CD4-positive, alpha-beta T cell treated with Interleukin-12 subunit alpha and Interleukin-12 subunit beta, for 1 hour (primary cell): ENCODE measurements at regions not wholly inside any gene's neighbourhood (a gene's known extent, or its start where the extent isn't known, plus 50 kb on each side); places are given as distances from the start of the nearest gene placed in this dataset.
"Not testable (repeated sequence)": the region's sequence is repeated elsewhere in the genome, so short reads cannot be mapped to it uniquely, and the experiment has no call there.

Source experiments
- DNase-seq: peaks from one replicate; pipeline ENCODE4 v3.0.0-alpha.2; 2020

DNA sequence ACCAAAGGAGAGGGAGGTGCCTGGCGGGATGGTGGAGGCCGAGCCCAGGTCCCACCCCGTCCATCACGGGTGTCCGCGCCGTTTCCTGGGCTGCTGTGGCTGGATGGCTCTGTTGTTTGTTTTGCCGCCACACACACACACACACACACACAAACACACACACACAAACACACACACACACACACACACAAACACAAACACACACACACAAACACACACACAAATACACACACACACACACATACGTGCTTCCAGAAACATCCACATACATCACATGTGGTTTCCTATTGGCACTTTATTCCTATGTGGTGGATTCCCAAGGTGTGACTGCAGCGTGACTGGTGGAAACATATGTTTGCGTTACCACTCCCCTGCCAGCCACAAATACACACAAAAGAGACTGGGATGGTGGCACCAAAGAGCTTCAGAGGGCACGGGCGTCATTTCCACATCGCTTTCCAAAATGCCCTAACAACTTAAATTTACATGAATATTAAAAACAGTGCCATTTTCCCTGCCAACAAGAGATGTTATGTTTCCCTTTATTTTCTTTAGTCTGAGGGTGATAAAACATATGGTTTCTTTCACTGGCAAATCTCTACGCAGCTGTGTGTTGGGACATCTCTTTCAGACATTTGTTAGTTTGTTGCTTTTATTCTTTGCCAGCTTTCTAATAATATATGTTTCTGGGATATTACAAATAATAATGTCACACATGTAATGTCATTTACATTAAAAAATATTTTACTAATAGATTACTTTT is 356.8 kb downstream of the BRD1 start:
- DNase-seq, result no peak

DNA sequence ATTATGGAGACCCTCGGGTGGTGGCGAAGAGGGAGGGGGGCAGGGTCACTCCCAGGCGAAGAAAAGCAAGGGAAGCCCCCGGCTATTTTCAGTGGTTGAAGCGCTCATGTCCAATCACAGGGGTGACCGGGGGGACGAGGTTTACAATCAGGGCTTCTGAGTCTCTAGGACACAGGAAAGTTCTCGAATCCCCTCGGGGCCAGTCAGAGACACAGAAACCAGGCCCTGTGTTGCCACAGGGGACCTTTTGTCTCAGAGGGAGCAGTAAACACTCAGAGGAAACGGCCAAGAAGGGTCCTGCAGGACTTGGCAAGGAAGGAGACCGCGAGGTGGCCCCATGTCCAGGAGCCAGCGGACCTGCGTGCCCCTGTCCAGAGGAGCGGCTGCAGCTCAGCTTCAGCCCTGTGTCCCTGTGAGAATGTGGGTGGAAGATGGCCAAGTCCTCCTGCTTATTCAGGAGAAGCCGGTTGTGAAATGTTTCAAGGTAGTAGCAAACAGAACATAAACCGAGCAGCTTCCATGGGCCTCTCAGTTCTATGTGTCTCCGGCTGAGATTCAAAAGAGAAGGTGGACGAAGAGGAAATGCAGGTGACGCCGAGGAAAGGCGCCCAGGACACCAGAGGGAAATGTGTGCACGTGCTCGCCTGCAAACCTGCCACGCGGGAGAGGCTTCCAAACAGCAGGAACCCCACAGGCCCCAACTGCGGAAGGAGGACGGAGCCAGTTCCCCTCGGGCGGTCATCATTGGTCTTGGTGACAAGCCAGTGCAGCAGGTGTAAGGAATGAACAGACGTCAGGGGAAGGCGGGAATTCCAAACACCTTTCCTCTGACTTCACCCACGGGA is 357.6 kb downstream of the BRD1 start:
- no peak for DNase-seq

DNA sequence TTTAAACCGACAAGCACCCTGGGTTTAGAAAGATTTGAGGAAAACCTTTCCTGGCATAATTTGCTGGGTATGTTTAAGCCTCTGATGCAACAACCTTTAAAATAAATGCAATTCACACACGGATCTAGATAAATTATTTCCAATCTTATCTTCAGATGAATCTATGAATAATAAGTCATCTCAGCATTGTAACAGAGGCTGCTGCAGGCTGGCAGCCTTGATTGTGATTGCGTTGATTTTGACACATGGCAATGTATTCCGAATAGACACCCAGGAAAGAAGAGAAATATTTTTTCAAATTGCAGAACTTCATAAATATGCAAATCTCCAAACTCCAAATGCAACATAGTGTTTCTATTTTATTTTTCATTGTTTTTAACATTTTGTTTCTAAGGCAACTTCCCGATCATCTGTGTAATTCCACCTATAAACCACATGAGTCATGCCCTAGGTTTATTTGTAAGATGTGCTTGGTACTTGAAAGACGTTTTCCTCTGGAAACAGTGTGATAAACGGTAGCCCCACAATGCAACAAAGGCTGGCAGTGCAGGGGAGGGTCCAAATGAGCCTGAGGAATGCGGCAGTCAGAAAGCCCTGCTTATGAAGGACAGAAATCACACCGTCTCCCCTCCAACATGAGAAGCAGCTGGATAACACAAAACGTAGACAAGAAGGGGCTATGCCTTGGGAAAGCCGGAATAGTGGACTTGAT is 359.0 kb downstream of the BRD1 start:
- DNase-seq, result no peak

DNA sequence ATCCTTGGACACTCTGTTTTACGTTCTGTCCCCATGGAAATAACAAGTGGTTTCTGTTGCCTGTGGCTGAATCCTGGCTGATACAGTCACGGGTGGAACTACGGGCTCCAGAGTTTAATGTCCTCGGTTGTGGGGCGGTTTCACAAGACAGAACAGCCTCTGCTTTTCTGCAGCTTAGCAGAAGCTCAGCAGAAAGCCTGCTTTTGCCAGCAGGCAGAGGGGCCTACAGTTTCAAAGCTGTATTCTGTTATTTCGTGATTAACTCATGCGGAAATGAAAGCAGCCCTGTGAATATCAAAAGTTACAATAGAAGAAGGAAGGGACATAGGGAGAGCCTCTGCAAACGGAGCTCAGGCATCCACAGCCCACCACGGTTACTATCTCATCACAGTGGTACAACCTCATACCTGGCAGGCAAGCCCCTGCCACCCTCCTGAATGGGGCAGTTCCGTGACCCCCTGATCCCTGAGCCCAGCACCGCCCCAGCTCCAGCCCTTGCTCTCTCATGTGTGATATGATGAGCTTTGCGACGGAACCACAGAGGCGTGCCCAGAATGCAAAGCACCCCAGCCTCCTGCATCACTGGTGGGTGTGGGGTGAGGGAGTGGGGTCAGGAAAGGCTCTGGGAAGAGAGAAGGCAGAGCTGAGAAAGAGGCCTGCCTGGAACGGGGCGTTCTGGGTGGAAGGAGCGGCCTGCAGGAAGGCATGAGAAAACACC is 360.6 kb downstream of the BRD1 start:
- DNase-seq, result no peak

- DNase-seq, result no peak
Observed at GRCh38 chr22:49464037-49464436, 363.6 kb downstream of the BRD1 start.

DNA sequence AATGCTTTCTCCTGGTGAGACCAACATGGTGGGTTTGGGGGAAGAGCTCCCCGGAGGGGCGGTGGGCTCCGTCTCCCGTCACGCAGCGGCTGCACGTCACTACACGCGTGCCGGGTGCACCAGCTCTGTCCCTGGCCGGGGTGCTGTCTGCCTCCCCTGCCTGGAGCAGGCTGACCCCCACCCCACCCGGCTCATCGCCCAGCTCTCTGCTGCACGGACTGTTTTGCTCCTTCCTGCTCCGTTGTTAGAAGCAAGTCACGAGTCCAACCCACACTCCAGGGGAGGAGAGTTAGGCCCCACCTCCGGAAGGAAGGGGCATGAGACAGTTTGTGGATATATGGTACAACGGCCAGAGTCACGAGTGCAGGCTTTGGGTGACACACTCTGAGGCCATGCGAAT is 364.9 kb downstream of the BRD1 start:
- DNase-seq, result no peak

GRCh38 chr22:49462291-49462690 is 365.4 kb downstream of the BRD1 start:
- no peak for DNase-seq

GRCh38 chr22:49461674-49462073 is 366.0 kb downstream of the BRD1 start:
- no peak for DNase-seq

- DNase-seq, result no peak
Observed at GRCh38 chr22:49460592-49461281, 366.9 kb downstream of the BRD1 start.

- DNase-seq, result no peak
Observed at GRCh38 chr22:49460091-49460490, 367.6 kb downstream of the BRD1 start.

DNA sequence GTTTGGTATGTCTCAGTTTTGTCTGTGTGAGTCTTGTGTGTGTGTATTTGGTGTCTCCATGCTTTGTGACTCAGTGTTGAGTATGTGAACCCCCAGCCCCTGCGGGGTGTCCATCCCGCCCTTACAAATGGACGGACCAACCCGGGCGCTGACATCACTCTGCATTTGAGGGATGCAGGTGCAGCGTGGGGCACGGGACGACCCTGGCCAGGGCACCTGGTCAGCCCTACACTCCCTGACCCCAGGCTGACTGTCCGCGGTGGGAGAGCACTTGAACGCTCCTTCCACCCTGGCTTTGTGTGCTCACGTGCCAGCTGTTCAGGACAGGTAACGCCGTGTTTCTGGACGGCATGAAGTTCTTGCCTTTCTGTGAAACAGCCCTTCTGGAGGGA is 369.0 kb downstream of the BRD1 start:
- no peak for DNase-seq

GRCh38 chr22:49457946-49458707 is 369.5 kb downstream of the BRD1 start:
- no peak for DNase-seq

DNA sequence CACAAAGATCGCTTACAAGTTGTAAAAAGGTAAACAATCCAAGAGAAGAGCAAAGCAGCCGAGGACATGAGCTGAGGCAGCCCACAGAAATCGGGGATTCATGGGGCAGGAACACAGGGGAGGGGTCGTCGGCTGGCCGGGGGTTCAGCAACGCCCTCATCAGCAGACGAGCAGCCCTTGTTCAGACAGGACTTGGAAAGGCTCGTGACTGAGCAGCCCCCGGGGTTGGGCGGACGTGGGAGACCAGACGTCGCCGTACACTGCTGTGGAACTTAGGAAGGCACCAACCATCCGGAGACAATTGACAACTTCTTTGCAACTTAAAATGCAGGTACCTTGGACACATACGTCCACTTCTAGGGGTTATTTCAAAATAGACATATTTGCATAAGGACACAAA is 370.5 kb downstream of the BRD1 start:
- no peak for DNase-seq

DNA sequence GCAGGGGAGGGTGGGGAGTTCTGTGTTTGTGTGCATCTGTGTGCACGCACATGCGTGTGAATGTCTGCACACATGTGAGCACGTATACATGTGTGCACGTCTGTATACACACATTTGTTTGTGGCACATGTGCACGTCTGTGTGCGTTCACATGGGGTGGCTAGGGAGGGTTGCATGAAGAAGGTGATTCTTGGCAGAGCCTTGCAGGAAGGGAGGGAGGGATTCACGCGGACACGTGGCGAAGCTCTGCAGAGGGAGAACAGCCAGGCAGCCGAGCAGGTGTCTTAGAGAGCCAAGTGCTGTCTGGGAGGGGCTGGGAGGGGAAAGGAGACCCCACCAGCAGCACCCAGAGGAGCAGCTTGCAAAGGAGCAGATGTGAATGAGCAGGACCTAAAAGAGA is 372.1 kb downstream of the BRD1 start:
- no peak for DNase-seq

DNA sequence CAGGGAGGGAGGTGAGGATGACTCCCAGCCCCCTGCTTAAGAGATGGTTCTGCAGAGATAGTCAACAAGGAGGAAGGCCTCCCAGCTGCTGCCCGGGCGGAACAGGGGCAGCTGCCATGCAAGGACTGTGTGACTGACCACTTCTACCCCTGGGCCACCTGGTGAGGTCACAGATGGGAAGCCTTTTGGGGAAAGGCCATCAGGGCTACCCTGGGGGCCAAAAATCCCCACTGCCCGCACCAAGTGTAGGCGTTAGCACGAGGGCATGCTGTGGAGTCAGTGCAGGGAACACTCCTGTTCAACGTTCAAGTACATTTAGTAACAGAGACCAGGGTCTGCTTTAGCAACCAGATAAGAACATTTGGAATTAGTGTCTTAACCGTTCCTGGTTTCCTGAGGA is 372.9 kb downstream of the BRD1 start:
- DNase-seq, result no peak

DNA sequence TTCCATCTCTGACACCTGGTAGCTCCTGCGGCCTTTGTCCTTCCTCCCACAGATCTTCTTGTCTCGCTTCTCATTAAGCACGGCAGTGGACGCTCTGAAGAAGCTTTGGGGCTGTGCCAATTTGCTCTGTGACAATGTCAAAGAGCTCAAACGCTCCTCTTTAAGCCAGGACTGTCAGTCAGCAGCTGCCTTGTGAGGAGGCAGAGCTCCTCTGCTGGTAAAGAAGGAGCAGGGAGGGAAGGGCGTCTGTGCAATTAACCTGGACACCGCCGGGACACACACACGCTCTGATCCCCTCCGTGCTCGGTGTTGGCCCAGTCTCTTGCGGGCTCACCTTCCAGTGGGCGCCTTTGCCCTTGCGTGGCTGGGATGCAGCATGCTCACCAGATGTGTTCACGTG is 373.9 kb downstream of the BRD1 start:
- no peak for DNase-seq

GRCh38 chr22:49453019-49453418 is 374.7 kb downstream of the BRD1 start:
- DNase-seq, result not testable (repeated sequence)

DNA sequence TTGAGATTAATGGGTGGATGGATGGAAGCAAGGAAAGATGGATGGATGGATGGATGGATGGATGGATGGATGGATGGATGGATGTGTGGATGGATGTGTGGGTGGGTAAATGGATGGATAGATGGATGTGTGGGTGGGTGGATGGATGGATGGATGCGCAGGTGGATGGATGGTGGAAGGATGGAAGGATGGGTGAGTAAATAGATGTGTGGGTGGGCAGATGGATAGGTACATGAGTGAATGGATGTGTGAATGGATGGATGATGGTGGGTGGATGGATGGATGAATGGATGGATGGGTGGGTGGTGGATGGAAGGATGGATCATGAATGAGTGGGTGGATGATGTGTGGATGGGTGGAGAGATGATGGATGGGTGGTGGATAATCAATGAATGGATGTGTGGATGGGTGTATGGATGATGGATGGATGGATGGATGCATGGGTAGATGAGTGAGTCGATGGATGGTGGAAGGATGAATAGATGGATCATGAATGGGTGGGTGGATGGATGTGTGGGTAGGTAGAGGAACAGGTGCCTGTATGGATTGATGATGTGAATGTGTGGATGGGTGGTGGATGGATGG is 375.2 kb downstream of the BRD1 start:
- DNase-seq, result no peak

- no peak for DNase-seq
Observed at GRCh38 chr22:49451070-49451840, 376.4 kb downstream of the BRD1 start.

DNA sequence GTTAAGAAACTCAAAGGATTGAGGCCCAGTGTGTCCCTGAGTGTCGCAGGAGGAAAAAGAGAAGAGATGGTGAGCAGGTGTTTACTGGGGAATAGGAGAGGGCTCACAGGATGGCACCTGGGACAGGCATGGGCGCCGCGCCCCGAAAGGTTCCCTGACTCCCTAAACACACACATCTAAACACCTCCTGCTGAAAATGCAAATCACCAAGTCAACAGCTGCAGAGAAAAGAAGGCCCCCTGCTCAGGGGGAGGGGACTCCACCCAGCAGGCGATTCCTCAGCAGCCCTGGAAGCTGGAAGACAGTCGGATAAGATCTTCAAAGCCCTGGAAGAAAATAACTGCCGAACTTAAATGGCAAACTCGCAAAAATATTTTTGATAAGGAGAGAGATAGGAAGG is 377.2 kb downstream of the BRD1 start:
- no peak for DNase-seq
